ENCODE measurements at regions not wholly inside any gene's neighbourhood (a gene's known extent, or its start where the extent isn't known, plus 50 kb on each side); places are given as distances from the start of the nearest gene placed in this dataset.
"Not testable (repeated sequence)": the region's sequence is repeated elsewhere in the genome, so short reads cannot be mapped to it uniquely, and the experiment has no call there.

GRCh38 chr4:84001876-84002569, 466.1 kb downstream of the GPAT3 start:
- DNase-seq, result no peak

- DNase-seq, result no peak
These were observed 460.3 kb downstream of the GPAT3 start for GRCh38 chr4:83996254-83996653.

- no peak for DNase-seq
These were observed 457.9 kb downstream of the GPAT3 start for GRCh38 chr4:83993774-83994173.

GRCh38 chr4:83989835-83990234, 453.9 kb downstream of the GPAT3 start:
- no peak for DNase-seq

GRCh38 chr4:83981156-83981555, 445.2 kb downstream of the GPAT3 start:
- no peak for DNase-seq

- no peak for DNase-seq
These were observed 443.9 kb downstream of the GPAT3 start for GRCh38 chr4:83979773-83980172.

GRCh38 chr4:83974111-83974780, 438.3 kb downstream of the GPAT3 start:
- DNase-seq, result no peak

GRCh38 chr4:83964996-83965541, 429.2 kb downstream of the GPAT3 start:
- no peak for DNase-seq

GRCh38 chr4:83962492-83962891, 426.6 kb downstream of the GPAT3 start:
- DNase-seq, result no peak

- DNase-seq, result no peak
These were observed 425.7 kb downstream of the GPAT3 start for GRCh38 chr4:83961575-83961974.

- no peak for DNase-seq
These were observed 423.3 kb downstream of the GPAT3 start for GRCh38 chr4:83959160-83959559.

GRCh38 chr4:83947830-83948193, 411.9 kb downstream of the GPAT3 start:
- DNase-seq, result no peak

GRCh38 chr4:83947125-83947829, 411.4 kb downstream of the GPAT3 start:
- no peak for DNase-seq

- not testable (repeated sequence) for DNase-seq
These were observed 407.8 kb downstream of the GPAT3 start for GRCh38 chr4:83943691-83944090.

GRCh38 chr4:83932750-83933391, 397.0 kb downstream of the GPAT3 start:
- DNase-seq, result no peak

GRCh38 chr4:83931659-83932438, 395.9 kb downstream of the GPAT3 start:
- DNase-seq, result no peak

GRCh38 chr4:83929550-83929949, 393.6 kb downstream of the GPAT3 start:
- DNase-seq, result no peak

GRCh38 chr4:83926950-83927349, 391.0 kb downstream of the GPAT3 start:
- DNase-seq, result no peak

- no peak for DNase-seq
These were observed 387.4 kb downstream of the GPAT3 start for GRCh38 chr4:83923341-83923740.

- no peak for DNase-seq
These were observed 386.5 kb downstream of the GPAT3 start for GRCh38 chr4:83922402-83922801.

- no peak for DNase-seq
These were observed 385.2 kb downstream of the GPAT3 start for GRCh38 chr4:83921124-83921523.

- DNase-seq, result no peak
These were observed 384.5 kb downstream of the GPAT3 start for GRCh38 chr4:83920375-83920774.

Measured in skin of body (tissue), 1 donor.